Adrenal gland (tissue), 5 donors: ENCODE measurements at regions not wholly inside any gene's neighbourhood (a gene's known extent, or its start where the extent isn't known, plus 50 kb on each side); places are given as distances from the start of the nearest gene placed in this dataset.

Experiments used
- CTCF ChIP-seq, 6 experiments: fragments of 450-650 bp in 4 of 6; fragments of 200-600 bp in 2 of 6; sonication (generic) in 1 of 6; IDR thresholded peaks; 1 replicate in 5 of 6; 2 replicates in 1 of 6; pipeline versions ENCODE4 v1.5.1 to v1.8.0; 2016 to 2021; ENCODE audit warnings: antibody characterized with exemption in 6 of 6, mild to moderate bottlenecking in 2 of 6, moderate library complexity in 1 of 6
- POLR2A ChIP-seq, 2 donors: fragments of 450-650 bp; IDR thresholded peaks; one replicate each; pipeline ENCODE4 v1.6.1; 2017; ENCODE audit warnings: antibody characterized with exemption in 2 of 2, mild to moderate bottlenecking in 2 of 2, moderate library complexity in 1 of 2
- donor health status: DM: no; HTN: no; CAD: no.

- TF ChIP-seq POLR2A (IDR thresholded peaks at IDR 0.05) (no peak), CTCF (IDR thresholded peaks at IDR 0.05) (no peak)
These were observed 64.9 kb downstream of the DLL1 start for GRCh38 chr6:170225852-170226417.
